ENCODE measurements at regions not wholly inside any gene's neighbourhood (a gene's known extent, or its start where the extent isn't known, plus 50 kb on each side); places are given as distances from the start of the nearest gene placed in this dataset.

DNA sequence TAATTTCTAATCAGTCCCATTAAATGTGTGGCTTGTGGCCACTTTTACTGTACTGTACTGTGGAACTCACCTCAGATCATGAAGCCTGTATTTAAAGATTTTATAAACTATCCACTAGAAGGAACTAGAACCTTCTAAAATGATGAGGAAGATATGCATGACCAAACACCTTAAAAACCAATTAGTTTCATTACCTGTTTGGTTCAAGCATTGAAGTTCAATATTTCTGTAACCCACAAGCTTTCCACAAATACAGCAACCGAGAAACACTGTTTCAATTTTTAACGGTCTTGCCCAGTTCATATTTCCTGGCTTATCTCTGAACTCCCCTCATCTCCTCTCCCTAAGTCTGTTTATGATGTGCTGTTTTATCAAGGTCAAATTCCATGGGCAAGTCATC lies 264.3 kb upstream of the PLD5 start:
- intact Hi-C loops (cut with DNase I): no loop called here

DNA sequence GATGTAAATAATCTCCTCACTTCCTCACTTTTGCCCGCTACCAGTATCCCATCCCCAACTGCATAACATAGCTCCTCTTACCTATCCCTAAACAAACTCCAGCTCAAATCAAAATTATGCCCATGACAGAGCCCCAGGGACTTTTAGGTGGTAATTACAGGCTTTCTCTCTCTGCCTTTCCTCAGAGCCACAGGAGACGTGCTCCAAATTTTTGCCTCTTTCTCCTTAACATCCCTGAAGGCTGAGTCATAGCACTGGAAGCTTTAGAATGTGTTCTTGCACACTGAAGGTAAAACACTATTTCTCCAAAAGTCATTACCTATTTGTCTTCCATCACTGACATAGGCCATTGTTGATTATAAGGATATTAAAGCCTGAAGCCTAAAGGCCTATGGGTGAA lies 263.5 kb upstream of the PLD5 start:
- no peak for ATAC-seq
- DNase-seq: no peak
- intact Hi-C loops (cut with DNase I): no loop called here
- Histone ChIP-seq H3K9me3 (no peaks in the 10 kb centered on the region), H3K27me3 (ENCODE audit: low read depth) (no peaks in the 10 kb centered on the region), H3K4me1 (no peaks in the 10 kb centered on the region), H3K27ac (no peak overlapping the region), H3K4me3 (no peak overlapping the region), H3K36me3 (no peaks in the 10 kb centered on the region)
- no peak for TF ChIP-seq CTCF (IDR thresholded peaks at IDR 0.05)

More for the DNA sequence above, 264.3 kb upstream of the PLD5 start:
- Histone ChIP-seq H3K9me3 (no peaks in the 10 kb centered on the region), H3K36me3 (no peaks in the 10 kb centered on the region), H3K27me3 (ENCODE audit: low read depth) (no peaks in the 10 kb centered on the region), H3K4me3 (no peak overlapping the region), H3K4me1 (no peaks in the 10 kb centered on the region), H3K27ac (no peak overlapping the region)
- DNase-seq (no peak), ATAC-seq (no peak)
- no peak for TF ChIP-seq CTCF (IDR thresholded peaks at IDR 0.05)

DNA sequence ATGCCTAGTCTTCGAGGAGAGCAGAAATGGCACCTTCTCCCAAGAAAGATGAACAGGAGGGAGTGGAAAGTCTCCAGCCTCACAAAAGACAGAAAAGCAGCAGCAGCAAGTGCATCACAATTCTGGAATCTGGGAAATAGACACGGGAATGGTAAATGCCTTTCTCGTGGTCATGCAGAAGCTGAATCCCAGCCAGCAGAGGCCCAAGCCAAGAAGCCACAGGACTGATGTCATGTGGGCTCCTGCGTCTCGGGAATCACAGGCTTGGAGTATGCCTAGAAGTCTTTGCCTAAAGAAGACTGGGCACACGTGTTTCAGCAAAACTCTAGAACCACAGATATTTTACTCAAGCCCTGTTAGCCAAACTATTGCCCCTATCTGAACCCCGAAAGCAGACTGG lies 260.3 kb upstream of the PLD5 start:
- ATAC-seq (no peak), DNase-seq (no peak)
- no peak for TF ChIP-seq CTCF (IDR thresholded peaks at IDR 0.05)
- no peaks in the 10 kb centered on the region for H3K36me3 ChIP-seq
- H3K4me3 ChIP-seq: no peak overlapping the region
- H3K27ac ChIP-seq: no peak overlapping the region
- H3K9me3 ChIP-seq: no peaks in the 10 kb centered on the region
- no peaks in the 10 kb centered on the region for H3K27me3 ChIP-seq (ENCODE audit: low read depth)
- no peaks in the 10 kb centered on the region for H3K4me1 ChIP-seq
- intact Hi-C loops (cut with DNase I): no loop called here

- ATAC-seq: no peak
- no peak overlapping the region for H3K4me3 ChIP-seq
- intact Hi-C loops (cut with DNase I): no loop called here
Measured at GRCh38 chr1:242784084-242784483, 259.6 kb upstream of the PLD5 start.

GRCh38 chr1:242774256-242774655 lies 249.8 kb upstream of the PLD5 start:
- H3K36me3 ChIP-seq: no peaks in the 10 kb centered on the region
- no peak for TF ChIP-seq CTCF (IDR thresholded peaks at IDR 0.05)
- DNase-seq: no peak
- intact Hi-C loops (cut with DNase I): no loop called here
- no peak overlapping the region for H3K27ac ChIP-seq
- H3K4me1 ChIP-seq: no peaks in the 10 kb centered on the region
- H3K4me3 ChIP-seq: no peak overlapping the region
- ATAC-seq: no peak
- no peaks in the 10 kb centered on the region for H3K27me3 ChIP-seq (ENCODE audit: low read depth)
- no peaks in the 10 kb centered on the region for H3K9me3 ChIP-seq

More at GRCh38 chr1:242784084-242784483, 259.6 kb upstream of the PLD5 start:
- H3K27me3 ChIP-seq (ENCODE audit: low read depth): no peaks in the 10 kb centered on the region
- H3K9me3 ChIP-seq: no peaks in the 10 kb centered on the region
- TF ChIP-seq CTCF (IDR thresholded peaks at IDR 0.05): no peak
- no peaks in the 10 kb centered on the region for H3K36me3 ChIP-seq
- no peak overlapping the region for H3K27ac ChIP-seq
- no peaks in the 10 kb centered on the region for H3K4me1 ChIP-seq
- no peak for DNase-seq

DNA sequence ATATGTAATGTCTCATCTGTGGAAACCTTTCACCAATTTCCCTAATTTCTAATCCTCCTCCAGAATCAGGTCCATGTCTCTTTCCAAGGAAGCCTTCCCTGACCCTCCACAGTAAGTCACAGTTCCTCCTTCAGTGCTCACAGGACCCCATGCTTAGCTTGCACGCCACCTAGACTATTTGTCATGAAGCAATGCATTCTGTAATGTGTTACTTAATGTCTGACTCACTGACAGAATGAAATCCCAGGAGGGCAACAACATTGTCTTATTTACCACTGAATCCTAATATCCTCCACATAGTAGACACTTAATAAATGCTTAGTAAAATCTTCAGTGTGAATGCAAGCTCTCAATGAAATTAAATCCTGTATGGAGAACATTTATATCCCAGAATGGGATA lies 245.9 kb upstream of the PLD5 start:
- TF ChIP-seq CTCF (IDR thresholded peaks at IDR 0.05): no peak
- Histone ChIP-seq H3K27ac (no peak overlapping the region), H3K9me3 (no peaks in the 10 kb centered on the region), H3K36me3 (no peaks in the 10 kb centered on the region), H3K4me1 (no peaks in the 10 kb centered on the region), H3K4me3 (no peak overlapping the region), H3K27me3 (ENCODE audit: low read depth) (no peaks in the 10 kb centered on the region)
- ATAC-seq (no peak), DNase-seq (no peak)
- intact Hi-C loops (cut with DNase I): no loop called here

Measured in lower lobe of right lung (tissue), 2 donors.